ENCODE measurements at regions not wholly inside any gene's neighbourhood (a gene's known extent, or its start where the extent isn't known, plus 50 kb on each side); places are given as distances from the start of the nearest gene placed in this dataset.
"Not testable (repeated sequence)": the region's sequence is repeated elsewhere in the genome, so short reads cannot be mapped to it uniquely, and the experiment has no call there.

- Histone ChIP-seq H3K79me2 (ENCODE audit: insufficient read depth, low read length) (no peaks in the 10 kb centered on the region), H3K4me2 (ENCODE audit: low read depth, low read length, poor library complexity, severe bottlenecking) (no peak overlapping the region), H4K20me1 (ENCODE audit: low read depth, low read length) (no peaks in the 10 kb centered on the region), H3K9me3 (ENCODE audit: insufficient read depth, low read length) (no peaks in the 10 kb centered on the region), H3K27ac (ENCODE audit: low read depth, low read length) (no peak overlapping the region), H3K36me3 (ENCODE audit: low read length) (no peaks in the 10 kb centered on the region), H3K4me3 (ENCODE audit: insufficient read depth, low read length, poor library complexity, severe bottlenecking) (no peak overlapping the region), H3K9ac (ENCODE audit: low read length) (no peak overlapping the region), H3K27me3 (ENCODE audit: low read length) (no peaks in the 10 kb centered on the region; the same call in 1 of the 2 replicates), H2AFZ (ENCODE audit: low read depth, low read length, severe bottlenecking) (no peak overlapping the region), H3K9me2 (replicated peaks; ENCODE audit: insufficient read depth, low read length) (no peaks in the 10 kb centered on the region), H3F3A (ENCODE audit: insufficient read depth) (no peaks in the 10 kb centered on the region)
- TF ChIP-seq, protein P1, sequence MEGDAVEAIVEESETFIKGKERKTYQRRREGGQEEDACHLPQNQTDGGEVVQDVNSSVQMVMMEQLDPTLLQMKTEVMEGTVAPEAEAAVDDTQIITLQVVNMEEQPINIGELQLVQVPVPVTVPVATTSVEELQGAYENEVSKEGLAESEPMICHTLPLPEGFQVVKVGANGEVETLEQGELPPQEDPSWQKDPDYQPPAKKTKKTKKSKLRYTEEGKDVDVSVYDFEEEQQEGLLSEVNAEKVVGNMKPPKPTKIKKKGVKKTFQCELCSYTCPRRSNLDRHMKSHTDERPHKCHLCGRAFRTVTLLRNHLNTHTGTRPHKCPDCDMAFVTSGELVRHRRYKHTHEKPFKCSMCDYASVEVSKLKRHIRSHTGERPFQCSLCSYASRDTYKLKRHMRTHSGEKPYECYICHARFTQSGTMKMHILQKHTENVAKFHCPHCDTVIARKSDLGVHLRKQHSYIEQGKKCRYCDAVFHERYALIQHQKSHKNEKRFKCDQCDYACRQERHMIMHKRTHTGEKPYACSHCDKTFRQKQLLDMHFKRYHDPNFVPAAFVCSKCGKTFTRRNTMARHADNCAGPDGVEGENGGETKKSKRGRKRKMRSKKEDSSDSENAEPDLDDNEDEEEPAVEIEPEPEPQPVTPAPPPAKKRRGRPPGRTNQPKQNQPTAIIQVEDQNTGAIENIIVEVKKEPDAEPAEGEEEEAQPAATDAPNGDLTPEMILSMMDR (IDR thresholded peaks at IDR 0.05; ENCODE audit: insufficient read depth, low read length, poor library complexity, severe bottlenecking), result no peak
Measured at GRCh38 chr6:28615616-28615954, 89.9 kb downstream of the GPX5 start.

DNA sequence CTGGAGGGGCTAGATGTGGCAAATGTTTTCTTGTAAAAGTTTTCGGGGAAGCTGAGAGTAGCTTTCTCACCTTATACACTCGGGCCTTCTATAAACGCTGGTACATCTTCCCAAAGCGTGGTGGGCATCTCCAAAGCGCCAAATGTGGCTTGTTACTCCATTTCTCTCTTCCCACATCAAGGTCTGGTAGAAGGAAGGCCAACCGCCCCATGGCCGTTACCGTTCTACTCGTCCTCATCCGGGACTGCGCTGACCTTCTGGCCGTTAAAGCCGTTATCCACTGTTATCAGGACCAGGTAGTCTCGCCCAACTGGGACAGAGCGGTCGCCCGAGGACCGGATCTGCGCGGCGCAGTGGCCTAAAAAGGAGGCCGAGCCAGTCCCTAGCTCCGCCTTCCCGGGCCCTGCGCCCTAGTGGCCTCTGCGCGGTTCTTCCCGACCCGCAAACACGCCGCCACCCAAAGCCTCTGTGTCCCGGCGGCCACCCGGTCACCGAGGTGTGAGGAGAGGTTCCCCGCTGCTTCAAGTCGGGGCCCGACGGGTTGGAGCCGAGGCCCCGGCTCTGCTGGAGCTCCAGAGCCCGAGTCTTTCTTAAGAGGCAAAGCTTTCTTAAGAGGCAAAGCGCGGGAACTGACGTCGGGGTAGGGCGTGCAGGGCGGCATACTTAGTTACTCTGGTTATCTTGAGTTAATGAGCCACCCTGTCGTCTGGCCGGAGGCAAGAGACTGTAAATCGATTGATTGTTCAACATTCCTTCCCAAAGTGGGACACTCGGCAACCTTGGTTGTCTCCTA lies 90.5 kb downstream of the GPX5 start:
- Histone ChIP-seq H3K36me3 (ENCODE audit: low read length) (no peaks in the 10 kb centered on the region), H3K27me3 (ENCODE audit: low read length) (no peaks in the 10 kb centered on the region; the same call in 1 of the 2 replicates), H3K4me2 (ENCODE audit: low read depth, low read length, poor library complexity, severe bottlenecking) (no peak overlapping the region), H3K4me3 (ENCODE audit: insufficient read depth, low read length, poor library complexity, severe bottlenecking) (no peak overlapping the region), H3K27ac (ENCODE audit: low read depth, low read length) (no peak overlapping the region), H3F3A (ENCODE audit: insufficient read depth) (no peaks in the 10 kb centered on the region), H4K20me1 (ENCODE audit: low read depth, low read length) (no peaks in the 10 kb centered on the region), H3K9me3 (ENCODE audit: insufficient read depth, low read length) (no peaks in the 10 kb centered on the region), H3K9me2 (replicated peaks; ENCODE audit: insufficient read depth, low read length) (no peaks in the 10 kb centered on the region), H3K9ac (ENCODE audit: low read length) (no peak overlapping the region), H3K79me2 (ENCODE audit: insufficient read depth, low read length) (no peaks in the 10 kb centered on the region), H2AFZ (ENCODE audit: low read depth, low read length, severe bottlenecking) (no peak overlapping the region)
- TF ChIP-seq EZH2phosphoT487 (conservative IDR thresholded peaks at IDR 0.05; ENCODE audit: low read length), result no peak
- TF ChIP-seq, protein P1 (IDR thresholded peaks at IDR 0.05; ENCODE audit: insufficient read depth, low read length, poor library complexity, severe bottlenecking), result no peak

GRCh38 chr6:28618898-28619555 lies 93.3 kb downstream of the GPX5 start:
- no peaks in the 10 kb centered on the region for H3K9me2 ChIP-seq (replicated peaks; ENCODE audit: insufficient read depth, low read length)
- no peaks in the 10 kb centered on the region for H3F3A ChIP-seq (ENCODE audit: insufficient read depth)
- H3K9ac ChIP-seq (ENCODE audit: low read length), result no peak overlapping the region
- H2AFZ ChIP-seq (ENCODE audit: low read depth, low read length, severe bottlenecking), result no peak overlapping the region
- H4K20me1 ChIP-seq (ENCODE audit: low read depth, low read length), result no peaks in the 10 kb centered on the region
- no peak overlapping the region for H3K4me2 ChIP-seq (ENCODE audit: low read depth, low read length, poor library complexity, severe bottlenecking)
- H3K27ac ChIP-seq (ENCODE audit: low read depth, low read length), result no peak overlapping the region
- no peaks in the 10 kb centered on the region for H3K27me3 ChIP-seq (ENCODE audit: low read length)
- no peaks in the 10 kb centered on the region for H3K36me3 ChIP-seq (ENCODE audit: low read length)
- TF ChIP-seq, protein P1 (IDR thresholded peaks at IDR 0.05; ENCODE audit: insufficient read depth, low read length, poor library complexity, severe bottlenecking), result no peak
- no peak for TF ChIP-seq EZH2phosphoT487 (conservative IDR thresholded peaks at IDR 0.05; ENCODE audit: low read length)
- no peak overlapping the region for H3K4me3 ChIP-seq (ENCODE audit: insufficient read depth, low read length, poor library complexity, severe bottlenecking)
- H3K9me3 ChIP-seq (ENCODE audit: insufficient read depth, low read length), result no peaks in the 10 kb centered on the region
- H3K79me2 ChIP-seq (ENCODE audit: insufficient read depth, low read length), result no peaks in the 10 kb centered on the region

- H4K20me1 ChIP-seq (ENCODE audit: low read depth, low read length); H3K36me3 ChIP-seq (ENCODE audit: low read length); H3K9ac ChIP-seq (ENCODE audit: low read length); H3K79me2 ChIP-seq (ENCODE audit: insufficient read depth, low read length); H3K9me3 ChIP-seq (ENCODE audit: insufficient read depth, low read length); H2AFZ ChIP-seq (ENCODE audit: low read depth, low read length, severe bottlenecking); H3K4me2 ChIP-seq (ENCODE audit: low read depth, low read length, poor library complexity, severe bottlenecking); H3K9me2 ChIP-seq (replicated peaks; ENCODE audit: insufficient read depth, low read length); H3K27ac ChIP-seq (ENCODE audit: low read depth, low read length); H3K4me3 ChIP-seq (ENCODE audit: insufficient read depth, low read length, poor library complexity, severe bottlenecking); H3F3A ChIP-seq (ENCODE audit: insufficient read depth); H3K27me3 ChIP-seq (ENCODE audit: low read length): not testable (repeated sequence)
Measured at GRCh38 chr6:28621268-28621667, 95.6 kb downstream of the GPX5 start.

GRCh38 chr6:28623242-28623641 lies 97.6 kb downstream of the GPX5 start:
- H4K20me1 ChIP-seq (ENCODE audit: low read depth, low read length); H3K27me3 ChIP-seq (ENCODE audit: low read length); H3K9me3 ChIP-seq (ENCODE audit: insufficient read depth, low read length); H3F3A ChIP-seq (ENCODE audit: insufficient read depth); H3K4me2 ChIP-seq (ENCODE audit: low read depth, low read length, poor library complexity, severe bottlenecking); H3K36me3 ChIP-seq (ENCODE audit: low read length); H3K9ac ChIP-seq (ENCODE audit: low read length); H2AFZ ChIP-seq (ENCODE audit: low read depth, low read length, severe bottlenecking); H3K4me3 ChIP-seq (ENCODE audit: insufficient read depth, low read length, poor library complexity, severe bottlenecking); H3K27ac ChIP-seq (ENCODE audit: low read depth, low read length); H3K79me2 ChIP-seq (ENCODE audit: insufficient read depth, low read length); H3K9me2 ChIP-seq (replicated peaks; ENCODE audit: insufficient read depth, low read length): not testable (repeated sequence)
